ENCODE measurements at regions not wholly inside any gene's neighbourhood (a gene's known extent, or its start where the extent isn't known, plus 50 kb on each side); places are given as distances from the start of the nearest gene placed in this dataset.

DNA sequence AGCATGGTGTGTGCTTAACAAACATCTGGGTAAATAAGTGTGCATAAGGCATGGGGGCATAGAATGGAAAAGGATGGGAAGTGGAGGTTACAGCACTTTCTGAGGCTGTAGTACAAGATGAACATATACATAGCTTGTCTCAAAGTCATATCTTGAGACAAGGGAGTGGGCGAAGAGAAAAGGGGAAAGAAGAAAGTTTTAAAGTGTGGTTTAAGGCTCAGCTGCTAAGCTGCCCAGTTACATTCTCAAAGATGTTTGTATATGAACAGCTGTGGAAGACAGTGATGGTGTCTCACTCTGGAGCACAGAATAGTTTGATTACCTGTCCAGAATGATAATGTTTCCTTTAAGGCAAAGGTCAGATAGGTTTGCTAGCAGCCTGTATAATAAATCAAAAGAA is 61.9 kb upstream of the LANCL2 start:
- no peak overlapping the region for H3K4me3 ChIP-seq (ENCODE audit: low read depth, low read length)
- TF ChIP-seq, protein P1, sequence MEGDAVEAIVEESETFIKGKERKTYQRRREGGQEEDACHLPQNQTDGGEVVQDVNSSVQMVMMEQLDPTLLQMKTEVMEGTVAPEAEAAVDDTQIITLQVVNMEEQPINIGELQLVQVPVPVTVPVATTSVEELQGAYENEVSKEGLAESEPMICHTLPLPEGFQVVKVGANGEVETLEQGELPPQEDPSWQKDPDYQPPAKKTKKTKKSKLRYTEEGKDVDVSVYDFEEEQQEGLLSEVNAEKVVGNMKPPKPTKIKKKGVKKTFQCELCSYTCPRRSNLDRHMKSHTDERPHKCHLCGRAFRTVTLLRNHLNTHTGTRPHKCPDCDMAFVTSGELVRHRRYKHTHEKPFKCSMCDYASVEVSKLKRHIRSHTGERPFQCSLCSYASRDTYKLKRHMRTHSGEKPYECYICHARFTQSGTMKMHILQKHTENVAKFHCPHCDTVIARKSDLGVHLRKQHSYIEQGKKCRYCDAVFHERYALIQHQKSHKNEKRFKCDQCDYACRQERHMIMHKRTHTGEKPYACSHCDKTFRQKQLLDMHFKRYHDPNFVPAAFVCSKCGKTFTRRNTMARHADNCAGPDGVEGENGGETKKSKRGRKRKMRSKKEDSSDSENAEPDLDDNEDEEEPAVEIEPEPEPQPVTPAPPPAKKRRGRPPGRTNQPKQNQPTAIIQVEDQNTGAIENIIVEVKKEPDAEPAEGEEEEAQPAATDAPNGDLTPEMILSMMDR (IDR thresholded peaks at IDR 0.05; ENCODE audit: insufficient read depth, low read depth, low read length, missing control alignments) = no peak
- DNase-seq (ENCODE audit: low read depth) = no peak

DNA sequence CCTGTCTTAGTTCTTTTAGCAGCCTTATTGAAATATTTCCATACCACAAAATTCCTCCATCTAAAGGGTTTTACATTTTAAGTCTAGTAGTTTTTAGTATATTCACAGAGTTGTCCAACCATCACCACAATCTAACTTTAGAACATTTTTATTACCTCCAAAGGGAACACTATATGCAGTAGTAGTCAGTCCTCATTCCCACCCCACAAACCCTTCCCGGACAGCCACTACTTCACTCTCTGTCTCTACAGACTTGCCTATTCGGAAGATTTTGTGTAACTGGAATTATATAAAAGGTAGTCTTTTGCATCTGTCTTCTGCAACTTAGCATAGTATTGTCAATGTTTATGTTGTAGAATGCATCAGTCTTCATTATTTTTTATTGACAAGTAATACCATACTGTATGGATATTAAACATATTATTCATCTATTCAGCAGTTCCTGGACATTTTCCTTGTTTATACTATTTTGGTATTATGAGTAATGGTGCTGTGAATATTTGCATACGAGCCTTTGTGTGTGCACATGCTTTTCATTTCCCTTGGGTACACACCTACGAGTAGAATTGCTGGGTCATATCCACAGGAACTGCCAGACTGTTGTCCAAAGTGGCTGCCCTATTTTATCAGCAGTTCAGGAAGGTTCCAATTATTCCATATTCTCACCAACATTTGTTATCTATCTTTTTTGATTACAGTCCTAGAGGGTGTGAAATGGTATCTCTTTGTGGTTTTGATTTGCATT is 60.9 kb upstream of the LANCL2 start:
- DNase-seq (ENCODE audit: low read depth) = no peak

DNA sequence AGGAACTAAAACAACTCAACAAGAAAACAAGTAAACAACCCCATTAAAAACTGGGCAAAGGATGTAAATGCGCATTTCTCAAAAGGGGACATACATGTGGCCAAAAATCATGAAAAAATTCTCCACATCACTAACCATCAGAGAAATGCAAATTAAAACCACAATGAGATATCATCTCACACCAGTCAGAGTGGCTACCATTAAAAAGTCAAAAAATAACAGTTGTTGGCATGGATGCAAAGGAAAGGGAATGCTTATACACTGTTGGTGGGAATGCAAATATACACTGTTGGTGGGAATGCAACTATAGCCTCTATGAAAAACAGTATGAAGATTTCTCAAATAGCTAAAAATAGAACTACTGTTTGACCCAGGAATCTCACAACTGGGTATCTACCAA is 60.0 kb upstream of the LANCL2 start:
- peak; percentile 33 for DNase-seq (ENCODE audit: low read depth)
- TF ChIP-seq, protein P1 (IDR thresholded peaks at IDR 0.05; ENCODE audit: insufficient read depth, low read depth, low read length, missing control alignments) = no peak

More for the DNA sequence above, 60.9 kb upstream of the LANCL2 start:
- H3K4me3 ChIP-seq (ENCODE audit: low read depth, low read length) = no peak overlapping the region
- TF ChIP-seq, protein P1 (IDR thresholded peaks at IDR 0.05; ENCODE audit: insufficient read depth, low read depth, low read length, missing control alignments) = no peak

DNA sequence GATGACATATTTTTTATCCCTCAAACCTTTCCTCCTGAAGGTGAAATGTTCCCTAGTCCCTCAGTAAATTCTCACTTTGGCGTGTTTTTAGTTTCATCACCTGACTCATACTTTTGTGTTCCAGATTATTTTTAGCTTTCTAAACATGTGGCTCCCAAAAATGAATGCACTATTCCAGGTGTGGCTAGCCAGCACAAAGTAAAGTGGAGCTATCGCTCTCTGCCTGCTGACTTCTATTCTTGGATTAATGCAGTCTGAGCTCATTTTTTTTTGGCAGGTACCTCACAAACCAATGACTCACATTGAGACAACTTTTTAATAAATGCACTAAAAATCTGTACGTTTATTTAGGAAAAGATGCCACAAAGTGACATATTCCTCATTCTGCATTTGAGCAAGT is 58.8 kb upstream of the LANCL2 start:
- H3K4me3 ChIP-seq (ENCODE audit: low read depth, low read length) = no peak overlapping the region
- DNase-seq (ENCODE audit: low read depth) = no peak
- TF ChIP-seq, protein P1 (IDR thresholded peaks at IDR 0.05; ENCODE audit: insufficient read depth, low read depth, low read length, missing control alignments) = no peak

More for the DNA sequence above, 60.0 kb upstream of the LANCL2 start:
- H3K4me3 ChIP-seq (ENCODE audit: low read depth, low read length) = no peak overlapping the region

DNA sequence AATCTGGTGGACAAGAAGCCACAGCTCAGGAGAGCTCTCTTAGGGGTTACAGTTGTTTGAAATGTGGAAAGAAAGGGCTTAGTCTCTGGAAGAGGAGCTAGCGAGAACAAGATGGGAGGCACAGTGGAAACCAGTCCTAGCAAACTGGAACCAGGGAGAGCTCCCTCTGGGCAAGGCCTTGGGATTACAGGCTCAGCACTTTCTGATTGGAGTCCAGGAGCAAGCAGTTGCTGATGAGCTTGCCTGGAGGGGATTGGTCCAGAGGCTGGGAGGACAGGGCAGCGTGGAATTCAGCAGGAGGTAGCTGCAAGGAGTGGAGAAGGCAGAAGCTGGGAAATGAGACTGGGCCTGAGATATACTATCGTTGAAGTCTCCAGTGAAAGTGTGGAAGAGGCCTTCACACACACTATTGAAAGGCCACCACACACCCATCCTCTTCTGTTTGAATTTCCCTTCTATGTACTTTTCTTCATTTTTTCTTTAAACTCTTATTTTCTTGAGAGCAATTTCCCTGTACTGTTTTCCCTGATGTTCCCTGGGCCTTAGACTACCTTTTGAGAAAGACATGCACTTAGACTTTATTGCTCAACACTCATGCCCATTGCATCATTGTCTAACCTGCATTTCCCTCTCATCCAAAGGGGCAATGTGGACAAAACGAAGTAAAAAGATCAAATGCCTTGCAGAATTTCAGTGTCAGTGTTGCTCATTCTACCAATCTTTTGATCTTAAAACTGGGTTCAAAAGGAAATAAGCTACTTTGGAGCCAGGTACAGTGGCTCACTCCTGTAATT is 57.8 kb upstream of the LANCL2 start:
- TF ChIP-seq, protein P1 (IDR thresholded peaks at IDR 0.05; ENCODE audit: insufficient read depth, low read depth, low read length, missing control alignments) = no peak
- no peak overlapping the region for H3K4me3 ChIP-seq (ENCODE audit: low read depth, low read length)
- no peak for DNase-seq (ENCODE audit: low read depth)

DNA sequence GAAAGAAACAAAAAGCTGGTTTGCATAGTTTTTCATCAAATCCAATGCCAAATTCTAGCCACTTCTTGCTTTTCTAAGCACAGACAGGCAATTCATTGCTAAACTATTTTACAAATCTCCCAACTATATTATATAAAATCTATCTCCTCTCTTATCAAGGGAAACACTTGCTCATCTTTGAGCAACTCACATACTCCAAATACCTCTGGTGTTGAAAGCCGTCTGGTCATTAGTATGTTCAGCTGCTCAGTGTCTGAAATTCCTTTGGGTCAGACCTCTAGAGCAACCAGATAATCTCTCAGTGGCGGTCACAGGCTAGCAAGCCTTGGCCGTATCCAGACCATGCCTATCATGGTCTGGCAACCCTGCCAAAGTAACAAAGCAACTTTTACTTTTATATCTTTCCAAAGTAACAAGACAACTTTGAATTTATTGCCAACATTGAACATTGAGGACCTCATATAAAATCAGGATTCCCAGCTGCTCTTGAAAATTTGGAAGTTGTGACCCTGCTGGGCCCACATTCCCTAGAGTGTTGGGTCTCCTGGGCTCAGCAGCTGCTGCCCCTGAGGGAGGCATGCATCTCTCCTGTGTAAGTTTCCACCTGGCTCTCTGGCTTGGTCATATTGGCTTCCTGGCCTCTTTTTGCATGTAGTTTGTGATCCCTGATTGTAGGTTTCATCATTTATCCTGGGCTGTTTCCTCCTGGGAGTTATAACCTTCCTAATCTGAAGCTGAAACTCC is 56.8 kb upstream of the LANCL2 start:
- no peak for DNase-seq (ENCODE audit: low read depth)
- TF ChIP-seq, protein P1 (IDR thresholded peaks at IDR 0.05; ENCODE audit: insufficient read depth, low read depth, low read length, missing control alignments) = no peak
- H3K4me3 ChIP-seq (ENCODE audit: low read depth, low read length) = no peak overlapping the region
